22Rv1 (cell line): ENCODE measurements at regions not wholly inside any gene's neighbourhood (a gene's known extent, or its start where the extent isn't known, plus 50 kb on each side); places are given as distances from the start of the nearest gene placed in this dataset.
"Not testable (repeated sequence)": the region's sequence is repeated elsewhere in the genome, so short reads cannot be mapped to it uniquely, and the experiment has no call there.

Source experiments
- H3K27ac ChIP-seq: fragments of 450-650 bp; 2 replicates; pipeline ENCODE4 v1.5.1; 2017
- ZFX ChIP-seq: fragments of 450-650 bp; IDR thresholded peaks from 2 replicates; pipeline ENCODE4 v1.6.1; 2017; ENCODE audit warnings: antibody characterized with exemption, borderline replicate concordance
- TF ChIP-seq, protein P1 (sequence below): fragments of 450-650 bp; IDR thresholded peaks from 2 replicates; pipeline ENCODE4 v1.5.1; 2017; ENCODE audit warnings: mild to moderate bottlenecking

DNA sequence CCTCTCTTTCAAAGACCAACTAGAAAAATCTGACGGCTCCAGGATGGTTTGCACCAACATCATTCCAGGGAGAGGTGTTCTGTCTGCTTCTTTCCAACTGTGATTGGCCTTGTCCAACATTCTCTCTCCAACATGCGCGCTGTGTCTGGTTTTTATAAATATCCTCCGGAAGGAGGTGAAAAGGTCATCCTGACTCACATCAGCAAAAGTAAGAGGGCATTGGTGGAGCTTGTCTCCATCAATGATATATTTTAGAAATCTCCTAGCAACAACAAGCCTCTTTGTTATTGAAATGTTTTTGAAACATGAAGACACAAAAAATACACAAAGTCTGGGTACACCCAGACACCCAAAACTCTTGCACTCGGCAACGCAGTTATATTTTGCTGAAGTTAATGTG, 475.3 kb upstream of the JARID2 start:
- no peak overlapping the region for H3K27ac ChIP-seq
- TF ChIP-seq, protein P1, sequence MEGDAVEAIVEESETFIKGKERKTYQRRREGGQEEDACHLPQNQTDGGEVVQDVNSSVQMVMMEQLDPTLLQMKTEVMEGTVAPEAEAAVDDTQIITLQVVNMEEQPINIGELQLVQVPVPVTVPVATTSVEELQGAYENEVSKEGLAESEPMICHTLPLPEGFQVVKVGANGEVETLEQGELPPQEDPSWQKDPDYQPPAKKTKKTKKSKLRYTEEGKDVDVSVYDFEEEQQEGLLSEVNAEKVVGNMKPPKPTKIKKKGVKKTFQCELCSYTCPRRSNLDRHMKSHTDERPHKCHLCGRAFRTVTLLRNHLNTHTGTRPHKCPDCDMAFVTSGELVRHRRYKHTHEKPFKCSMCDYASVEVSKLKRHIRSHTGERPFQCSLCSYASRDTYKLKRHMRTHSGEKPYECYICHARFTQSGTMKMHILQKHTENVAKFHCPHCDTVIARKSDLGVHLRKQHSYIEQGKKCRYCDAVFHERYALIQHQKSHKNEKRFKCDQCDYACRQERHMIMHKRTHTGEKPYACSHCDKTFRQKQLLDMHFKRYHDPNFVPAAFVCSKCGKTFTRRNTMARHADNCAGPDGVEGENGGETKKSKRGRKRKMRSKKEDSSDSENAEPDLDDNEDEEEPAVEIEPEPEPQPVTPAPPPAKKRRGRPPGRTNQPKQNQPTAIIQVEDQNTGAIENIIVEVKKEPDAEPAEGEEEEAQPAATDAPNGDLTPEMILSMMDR: no peak
- TF ChIP-seq ZFX: no peak

DNA sequence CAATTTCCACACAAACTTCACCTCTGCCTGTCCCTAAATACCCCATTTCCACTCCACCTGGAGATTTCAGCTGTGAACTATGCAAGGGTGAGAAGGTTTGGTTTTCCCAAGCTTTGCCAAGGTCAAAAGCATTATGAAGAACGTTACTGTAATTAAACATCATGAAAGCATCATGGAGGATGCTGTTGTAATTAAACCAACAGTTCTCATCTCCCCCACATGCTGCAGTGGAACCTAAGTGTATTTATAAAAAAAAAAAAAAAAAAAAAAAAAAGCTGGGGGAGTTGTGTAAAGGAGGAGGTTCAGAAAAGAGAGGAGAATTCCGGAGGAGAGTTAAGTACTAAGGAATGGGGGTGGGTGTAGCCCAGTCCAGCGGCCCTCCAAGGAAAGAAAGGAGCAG, 474.9 kb upstream of the JARID2 start:
- TF ChIP-seq, protein P1: no peak
- no peak for TF ChIP-seq ZFX
- no peak overlapping the region for H3K27ac ChIP-seq

DNA sequence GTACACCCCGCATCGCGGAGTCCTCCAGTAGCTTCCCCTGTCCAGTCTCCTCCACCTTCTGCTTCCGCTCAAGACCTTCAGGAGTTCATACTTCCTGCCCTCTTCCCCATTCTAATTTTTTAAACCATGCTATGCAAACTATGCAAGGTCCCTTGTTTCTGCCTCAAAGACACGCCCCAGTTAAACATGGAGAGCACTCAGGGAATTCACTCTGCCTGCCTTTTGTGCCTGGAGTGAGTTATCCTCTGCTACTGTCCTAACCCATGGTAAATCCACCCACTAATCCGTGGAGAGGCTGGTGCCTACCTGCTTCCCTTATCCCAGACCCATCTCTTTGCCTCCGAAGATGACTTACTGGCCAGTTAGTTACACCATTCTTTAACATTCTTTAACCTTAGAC, 473.7 kb upstream of the JARID2 start:
- no peak overlapping the region for H3K27ac ChIP-seq
- TF ChIP-seq, protein P1: no peak
- TF ChIP-seq ZFX: no peak

DNA sequence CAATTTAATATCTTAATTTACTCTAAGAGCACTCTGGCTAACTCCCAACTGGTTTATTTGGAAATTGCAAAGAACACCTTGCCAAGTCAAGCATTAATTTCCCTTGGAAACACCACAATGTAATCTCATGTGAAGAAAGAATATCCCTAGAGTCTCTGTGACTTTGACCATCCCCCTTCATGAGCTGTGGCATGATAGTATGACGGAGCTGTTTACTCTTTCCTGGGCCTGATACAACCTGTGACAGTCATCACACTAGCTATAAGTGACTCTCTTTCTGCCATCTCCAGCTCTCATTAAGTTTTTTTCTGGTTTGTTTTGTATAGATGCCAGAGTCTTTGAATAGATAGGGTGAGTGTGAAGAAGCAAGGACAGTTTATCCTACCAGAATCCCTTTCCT, 470.3 kb upstream of the JARID2 start:
- no peak for TF ChIP-seq ZFX
- TF ChIP-seq, protein P1: no peak
- no peak overlapping the region for H3K27ac ChIP-seq

DNA sequence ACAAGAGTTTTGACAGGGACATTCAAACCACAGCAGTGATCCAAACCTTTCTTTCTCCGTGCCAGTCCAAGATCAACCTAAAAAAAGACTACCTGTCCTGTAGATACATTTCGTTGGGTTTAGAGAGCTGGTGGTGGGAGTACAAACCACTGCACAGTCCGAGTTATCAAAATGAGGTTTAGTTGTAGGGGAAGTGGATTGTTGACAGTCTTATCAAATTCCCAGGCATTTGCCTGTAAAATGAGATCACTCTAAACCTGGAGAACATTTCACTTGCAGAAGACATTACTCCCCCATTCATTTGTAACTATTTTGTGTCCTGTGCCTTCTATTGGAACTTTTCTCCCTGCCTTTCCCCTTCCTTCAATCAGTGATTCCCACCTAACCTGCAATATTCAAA, 469.6 kb upstream of the JARID2 start:
- TF ChIP-seq, protein P1: no peak
- TF ChIP-seq ZFX: no peak
- H3K27ac ChIP-seq: no peak overlapping the region

DNA sequence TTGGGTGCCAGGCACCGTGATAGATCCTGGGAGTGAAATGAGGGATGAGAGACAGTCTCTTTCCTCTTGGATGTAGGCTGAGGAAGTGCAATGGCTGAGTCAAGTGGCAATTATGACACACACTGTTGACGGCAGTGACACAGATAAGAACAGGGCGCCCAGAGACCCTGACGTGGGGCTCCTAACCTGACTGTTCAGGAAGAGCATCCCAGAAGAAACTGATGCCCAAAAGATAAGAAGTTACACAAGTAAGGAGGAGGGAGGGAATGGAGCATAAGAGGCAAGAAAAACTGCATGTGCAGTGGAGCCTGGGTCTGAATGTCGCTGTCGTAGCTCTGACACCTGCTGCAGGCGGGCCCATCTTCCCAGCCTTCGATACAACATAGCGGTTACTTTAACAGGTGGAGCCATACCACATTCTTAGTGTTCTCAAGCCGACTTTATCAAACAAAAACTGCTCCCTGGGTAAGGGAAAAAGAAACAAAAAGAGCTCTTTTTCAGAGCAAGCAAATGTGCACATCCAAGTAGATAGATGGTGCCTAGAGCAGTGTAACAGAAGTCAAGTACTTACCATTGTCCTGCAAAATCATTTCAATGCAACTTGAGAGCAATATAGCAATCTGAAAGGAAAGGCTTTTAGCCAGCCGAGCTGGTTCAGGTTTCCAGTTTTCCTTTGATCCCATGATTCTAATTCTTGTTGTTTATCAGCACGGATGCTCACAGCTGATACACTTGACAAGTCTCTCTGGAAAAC, 463.9 kb upstream of the JARID2 start:
- TF ChIP-seq ZFX: no peak
- TF ChIP-seq, protein P1: no peak
- H3K27ac ChIP-seq: no peak overlapping the region

DNA sequence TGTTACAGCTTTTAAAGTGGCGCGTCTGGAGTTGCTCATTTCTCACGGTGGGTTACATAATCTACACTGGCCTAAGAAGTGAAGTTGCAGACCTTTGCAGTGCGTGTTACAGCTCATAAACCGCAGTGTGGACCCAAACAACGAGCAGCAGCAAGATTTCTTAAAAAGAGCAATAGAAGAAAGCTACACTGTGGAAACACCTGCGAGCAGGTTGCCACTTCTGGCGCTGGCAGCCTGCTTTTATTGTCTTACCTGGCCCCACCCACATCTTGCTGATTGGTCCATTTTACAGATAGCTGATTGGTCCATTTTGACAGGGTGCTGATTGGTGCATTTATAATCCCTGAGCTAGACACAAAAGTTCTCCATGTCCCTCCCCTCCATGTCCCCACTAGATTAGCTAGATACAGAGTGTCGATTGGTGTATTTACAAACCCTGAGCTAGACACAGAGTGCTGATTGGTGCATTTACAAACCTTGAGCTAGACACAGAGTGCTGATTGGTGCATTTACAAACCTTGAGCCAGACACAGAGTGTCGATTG, 462.9 kb upstream of the JARID2 start:
- not testable (repeated sequence) for H3K27ac ChIP-seq
